Natural killer cell (primary cell): ENCODE measurements at regions not wholly inside any gene's neighbourhood (a gene's known extent, or its start where the extent isn't known, plus 50 kb on each side); places are given as distances from the start of the nearest gene placed in this dataset.

Source experiments
- ATAC-seq, 3 donors: fragments of 150-1000 bp in 2 of 3; fragments of 200-7000 bp in 1 of 3; cut with Tn5 transposase; 1 replicate in 1 of 3; 2 replicates in 2 of 3; pipeline ENCODE4 v1.10.0; 2021; ENCODE audit warnings: mild to moderate bottlenecking in 2 of 3, moderate library complexity in 2 of 3
- DNase-seq, 2 donors: peaks; one replicate each; pipeline versions ENCODE4 v3.0.0 to v3.0.0-alpha.2; 2013 to 2021; ENCODE audit warnings: mixed read lengths in 1 of 2
- H3K27ac ChIP-seq: one replicate; pipeline ENCODE4 v1.5.1; 2013; ENCODE audit warnings: mild to moderate bottlenecking, low read length
- H3K27me3 ChIP-seq: one replicate; pipeline ENCODE4 v1.6.1; 2013; ENCODE audit warnings: low read length; ENCODE audit not compliant: control insufficient read depth, insufficient read depth
- H3K36me3 ChIP-seq: one replicate; pipeline ENCODE4 v1.6.1; 2013; ENCODE audit warnings: low read length; ENCODE audit not compliant: control insufficient read depth, insufficient read depth
- H3K4me1 ChIP-seq: one replicate; pipeline ENCODE4 v1.6.1; 2013; ENCODE audit warnings: low read length; ENCODE audit not compliant: control insufficient read depth, insufficient read depth
- H3K4me3 ChIP-seq: one replicate; pipeline ENCODE4 v1.5.1; 2013; ENCODE audit warnings: low read length
- H3K9me3 ChIP-seq: one replicate; pipeline ENCODE4 v1.6.1; 2013; ENCODE audit warnings: low read length; ENCODE audit not compliant: control insufficient read depth, insufficient read depth
- H3K27ac Mint-ChIP-seq, 2 donors: one replicate each; pipeline ENCODE4 v1.8.0; 2022; ENCODE audit warnings: mild to moderate bottlenecking in 2 of 2, mixed read lengths in 2 of 2, moderate library complexity in 1 of 2
- H3K27me3 Mint-ChIP-seq, 2 donors: one replicate each; pipeline ENCODE4 v1.8.0; 2022; ENCODE audit warnings: low read depth in 2 of 2, mixed read lengths in 2 of 2
- H3K36me3 Mint-ChIP-seq: one replicate; pipeline ENCODE4 v1.8.0; 2022; ENCODE audit warnings: mixed read lengths
- H3K4me1 Mint-ChIP-seq, 2 donors: one replicate each; pipeline ENCODE4 v1.8.0; 2022; ENCODE audit warnings: mixed read lengths in 2 of 2
- H3K4me3 Mint-ChIP-seq: one replicate; pipeline ENCODE4 v1.8.0; 2022; ENCODE audit warnings: mild to moderate bottlenecking, moderate library complexity, mixed read lengths
- H3K9me3 Mint-ChIP-seq, 2 donors: one replicate each; pipeline ENCODE4 v1.8.0; 2022; ENCODE audit warnings: mixed read lengths in 2 of 2
- WGBS: methylation state at CpG from one replicate; pipeline ENCODE4 v1.1.7; 2013; ENCODE audit warnings: missing lambda C conversion rate; ENCODE audit not compliant: insufficient coverage; 5-methylcytosine and 5-hydroxymethylcytosine counted together
- intact Hi-C: fragments of 100-400 bp; cut with micrococcal nuclease; formaldehyde crosslinking; loops from one replicate; pipeline ENCODE4 v1.14.2; 2022
- TF ChIP-seq, protein P1 (sequence below): fragments of 200-600 bp; IDR thresholded peaks from one replicate; pipeline ENCODE4 v1.8.0; 2022; ENCODE audit warnings: antibody characterized with exemption

DNA sequence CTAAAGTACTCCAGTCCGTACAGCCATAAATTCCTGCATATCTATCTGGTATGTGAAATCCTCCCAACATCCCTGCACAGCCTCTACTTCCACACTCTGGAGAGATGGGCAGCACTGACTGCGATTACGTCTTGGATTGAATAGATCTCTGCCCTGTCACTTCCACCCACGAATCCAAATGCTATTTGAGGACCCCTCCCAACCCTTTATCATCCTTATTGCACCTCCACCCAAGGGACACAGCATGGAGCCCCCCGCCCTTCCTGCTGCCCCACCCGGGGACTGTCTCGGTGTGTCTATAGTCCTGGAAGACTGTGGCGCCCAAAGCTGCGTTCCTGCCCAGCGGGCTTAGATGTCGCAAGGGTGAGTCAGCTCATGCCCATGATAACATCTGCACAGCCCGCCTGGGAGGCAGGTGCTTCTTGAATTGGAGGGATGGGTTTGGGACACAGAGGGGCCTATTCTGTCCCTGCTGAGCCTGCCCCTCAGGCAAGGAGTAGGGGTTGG is 105.7 kb upstream of the HAND1 start:
- Mint-ChIP-seq H3K27ac (no peak overlapping the region), H3K4me3 (no peak overlapping the region), H3K9me3 (no peaks in the 10 kb centered on the region), H3K4me1 (no peaks in the 10 kb centered on the region), H3K36me3 (no peaks in the 10 kb centered on the region), H3K27me3 (peaks cover 7 to 19% of the 10 kb centered on the region in 2 donors)
- no peak overlapping the region for H3K4me3 ChIP-seq
- intact Hi-C loops = no loop called here
- WGBS = 84% methylated on average over 12 of the region's 12 CpGs
- no peak for DNase-seq
- no peaks in the 10 kb centered on the region for H3K4me1 ChIP-seq
- H3K9me3 ChIP-seq = no peaks in the 10 kb centered on the region
- no peaks in the 10 kb centered on the region for H3K27me3 ChIP-seq
- TF ChIP-seq, protein P1, sequence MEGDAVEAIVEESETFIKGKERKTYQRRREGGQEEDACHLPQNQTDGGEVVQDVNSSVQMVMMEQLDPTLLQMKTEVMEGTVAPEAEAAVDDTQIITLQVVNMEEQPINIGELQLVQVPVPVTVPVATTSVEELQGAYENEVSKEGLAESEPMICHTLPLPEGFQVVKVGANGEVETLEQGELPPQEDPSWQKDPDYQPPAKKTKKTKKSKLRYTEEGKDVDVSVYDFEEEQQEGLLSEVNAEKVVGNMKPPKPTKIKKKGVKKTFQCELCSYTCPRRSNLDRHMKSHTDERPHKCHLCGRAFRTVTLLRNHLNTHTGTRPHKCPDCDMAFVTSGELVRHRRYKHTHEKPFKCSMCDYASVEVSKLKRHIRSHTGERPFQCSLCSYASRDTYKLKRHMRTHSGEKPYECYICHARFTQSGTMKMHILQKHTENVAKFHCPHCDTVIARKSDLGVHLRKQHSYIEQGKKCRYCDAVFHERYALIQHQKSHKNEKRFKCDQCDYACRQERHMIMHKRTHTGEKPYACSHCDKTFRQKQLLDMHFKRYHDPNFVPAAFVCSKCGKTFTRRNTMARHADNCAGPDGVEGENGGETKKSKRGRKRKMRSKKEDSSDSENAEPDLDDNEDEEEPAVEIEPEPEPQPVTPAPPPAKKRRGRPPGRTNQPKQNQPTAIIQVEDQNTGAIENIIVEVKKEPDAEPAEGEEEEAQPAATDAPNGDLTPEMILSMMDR = no peak
- ATAC-seq = no peak
- no peaks in the 10 kb centered on the region for H3K36me3 ChIP-seq
- no peak overlapping the region for H3K27ac ChIP-seq

DNA sequence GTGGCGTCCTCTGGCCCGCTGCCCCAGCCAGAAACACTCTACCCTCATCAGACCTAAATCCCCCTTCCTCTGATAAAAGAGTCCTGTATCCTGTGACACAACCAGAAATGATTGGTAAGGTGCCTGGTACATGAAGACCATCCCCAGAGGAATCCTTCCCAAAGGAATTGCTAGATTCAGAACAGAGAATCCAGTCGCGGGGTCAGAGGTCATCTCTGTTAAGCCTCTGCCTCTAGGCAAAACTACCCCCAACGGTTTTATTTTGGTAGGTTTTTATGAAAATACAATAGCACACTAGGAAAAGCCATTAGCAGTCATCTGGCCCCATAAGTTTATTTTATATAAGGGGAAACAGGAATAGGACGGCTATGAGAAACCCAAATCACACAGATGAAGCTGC is 102.4 kb upstream of the HAND1 start:
- TF ChIP-seq, protein P1 = no peak
- Mint-ChIP-seq H3K4me3 (no peak overlapping the region), H3K36me3 (no peaks in the 10 kb centered on the region), H3K27ac (no peak overlapping the region), H3K9me3 (no peaks in the 10 kb centered on the region), H3K4me1 (no peaks in the 10 kb centered on the region), H3K27me3 (peaks cover 20 to 21% of the 10 kb centered on the region in 2 donors)
- no peaks in the 10 kb centered on the region for H3K36me3 ChIP-seq
- H3K4me3 ChIP-seq = no peak overlapping the region
- DNase-seq = no peak
- H3K9me3 ChIP-seq = no peaks in the 10 kb centered on the region
- no peak overlapping the region for H3K27ac ChIP-seq
- ATAC-seq = no peak
- intact Hi-C loops = no loop called here
- no peaks in the 10 kb centered on the region for H3K4me1 ChIP-seq
- 97% methylated on average over 3 of the region's 6 CpGs for WGBS
- H3K27me3 ChIP-seq = peaks cover 2% of the 10 kb centered on the region

- no peak overlapping the region for H3K27ac Mint-ChIP-seq
- intact Hi-C loops = no loop called here
These were observed 99.4 kb upstream of the HAND1 start for GRCh38 chr5:154577416-154577815.

GRCh38 chr5:154576429-154576806 is 98.4 kb upstream of the HAND1 start:
- intact Hi-C loops = no loop called here
- WGBS = 72% methylated on average over 9 of the region's 9 CpGs
- no peaks in the 10 kb centered on the region for H3K9me3 ChIP-seq
- no peak for ATAC-seq
- H3K36me3 ChIP-seq = no peaks in the 10 kb centered on the region
- H3K4me1 ChIP-seq = no peaks in the 10 kb centered on the region
- H3K4me1 Mint-ChIP-seq = no peaks in the 10 kb centered on the region
- H3K27me3 ChIP-seq = peaks cover 2% of the 10 kb centered on the region
- no peak overlapping the region for H3K4me3 Mint-ChIP-seq
- H3K27ac Mint-ChIP-seq = no peak overlapping the region
- H3K27me3 Mint-ChIP-seq = peaks cover 20 to 21% of the 10 kb centered on the region in 2 donors
- H3K36me3 Mint-ChIP-seq = no peaks in the 10 kb centered on the region
- H3K4me3 ChIP-seq = no peak overlapping the region
- no peak overlapping the region for H3K27ac ChIP-seq
- TF ChIP-seq, protein P1 = no peak
- H3K9me3 Mint-ChIP-seq = no peaks in the 10 kb centered on the region
- DNase-seq = no peak

More at GRCh38 chr5:154577416-154577815, 99.4 kb upstream of the HAND1 start:
- H3K27me3 ChIP-seq = peaks cover 2% of the 10 kb centered on the region
- H3K4me3 Mint-ChIP-seq = no peak overlapping the region
- no peaks in the 10 kb centered on the region for H3K9me3 ChIP-seq
- TF ChIP-seq, protein P1 = no peak
- no peaks in the 10 kb centered on the region for H3K36me3 Mint-ChIP-seq
- no peak for DNase-seq
- no peaks in the 10 kb centered on the region for H3K36me3 ChIP-seq
- no peaks in the 10 kb centered on the region for H3K4me1 Mint-ChIP-seq
- no peak overlapping the region for H3K27ac ChIP-seq
- no peaks in the 10 kb centered on the region for H3K9me3 Mint-ChIP-seq
- H3K27me3 Mint-ChIP-seq = peaks cover 20 to 21% of the 10 kb centered on the region in 2 donors
- H3K4me3 ChIP-seq = no peak overlapping the region
- H3K4me1 ChIP-seq = no peaks in the 10 kb centered on the region
- WGBS = 94% methylated on average over 1 of the region's 1 CpG
- no peak for ATAC-seq
